Thoracic aorta (tissue), 2 donors: ENCODE measurements at regions not wholly inside any gene's neighbourhood (a gene's known extent, or its start where the extent isn't known, plus 50 kb on each side); places are given as distances from the start of the nearest gene placed in this dataset.

ENCODE experiments used
- ATAC-seq: fragments of 150-250 bp; one replicate; pipeline ENCODE4 v1.8.0; 2017; ENCODE audit warnings: low read depth; ENCODE audit not compliant: insufficient number of reproducible peaks, low FRiP score
- DNase-seq: peaks from one replicate; pipeline ENCODE4 v3.0.0-alpha.2; 2020; ENCODE audit warnings: low spot score
- H3K27ac ChIP-seq, 2 donors: fragments of 200-600 bp; sonication (generic); 1 replicate in 1 of 2; 2 replicates in 1 of 2; pipeline ENCODE4 v1.5.1; 2016; ENCODE audit warnings: mild to moderate bottlenecking in 2 of 2, moderate library complexity in 2 of 2
- H3K27me3 ChIP-seq: fragments of 200-600 bp; sonication (generic); replicated peaks from 2 replicates; pipeline ENCODE4 v1.6.0; 2016; ENCODE audit warnings: mild to moderate bottlenecking; ENCODE audit not compliant: insufficient read depth
- H3K36me3 ChIP-seq: fragments of 200-600 bp; sonication (generic); one replicate; pipeline ENCODE4 v1.5.1; 2016
- H3K4me1 ChIP-seq, 2 donors: fragments of 200-600 bp; sonication (generic); 1 replicate in 1 of 2; 2 replicates in 1 of 2; pipeline versions ENCODE4 v1.5.1 to v1.6.0; 2016; ENCODE audit warnings: low read depth in 2 of 2, mild to moderate bottlenecking in 1 of 2; ENCODE audit not compliant: control insufficient read depth in 1 of 2
- H3K4me3 ChIP-seq: fragments of 200-600 bp; sonication (generic); 2 replicates; pipeline ENCODE4 v1.5.1; 2016; ENCODE audit warnings: mild to moderate bottlenecking
- H3K9me3 ChIP-seq: fragments of 200-600 bp; sonication (generic); 2 replicates; pipeline ENCODE4 v1.5.1; 2016
- CTCF ChIP-seq: fragments of 200-600 bp; sonication (generic); IDR thresholded peaks from one replicate; pipeline ENCODE4 v1.5.1; 2019; ENCODE audit warnings: antibody characterized with exemption

GRCh38 chr12:13724136-13724535, 257.3 kb downstream of the GRIN2B start:
- Histone ChIP-seq H3K27ac (no peak overlapping the region), H3K9me3 (no peaks in the 10 kb centered on the region), H3K36me3 (no peaks in the 10 kb centered on the region), H3K4me3 (no peak overlapping the region), H3K27me3 (no peaks in the 10 kb centered on the region), H3K4me1 (no peaks in the 10 kb centered on the region)
- DNase-seq: no peak
- no peak for ATAC-seq
- TF ChIP-seq CTCF: no peak

- H3K4me3 ChIP-seq: no peak overlapping the region
- H3K9me3 ChIP-seq: no peaks in the 10 kb centered on the region
- no peaks in the 10 kb centered on the region for H3K36me3 ChIP-seq
- no peaks in the 10 kb centered on the region for H3K4me1 ChIP-seq
- no peak overlapping the region for H3K27ac ChIP-seq
- H3K27me3 ChIP-seq: no peaks in the 10 kb centered on the region
- no peak for ATAC-seq
- no peak for DNase-seq
- TF ChIP-seq CTCF: no peak
These were observed 261.4 kb downstream of the GRIN2B start for GRCh38 chr12:13719986-13720385.

- no peaks in the 10 kb centered on the region for H3K36me3 ChIP-seq
- ATAC-seq (no peak), DNase-seq (no peak)
- no peaks in the 10 kb centered on the region for H3K27me3 ChIP-seq
- TF ChIP-seq CTCF: no peak
- no peak overlapping the region for H3K4me3 ChIP-seq
- H3K9me3 ChIP-seq: no peaks in the 10 kb centered on the region
- H3K27ac ChIP-seq: no peak overlapping the region
- H3K4me1 ChIP-seq: no peaks in the 10 kb centered on the region
These were observed 263.1 kb downstream of the GRIN2B start for GRCh38 chr12:13718271-13718670.

GRCh38 chr12:13716119-13716518, 265.3 kb downstream of the GRIN2B start:
- Histone ChIP-seq H3K9me3 (no peaks in the 10 kb centered on the region), H3K27me3 (no peaks in the 10 kb centered on the region), H3K4me1 (no peaks in the 10 kb centered on the region), H3K4me3 (no peak overlapping the region), H3K36me3 (no peaks in the 10 kb centered on the region), H3K27ac (no peak overlapping the region)
- DNase-seq: no peak
- no peak for ATAC-seq
- TF ChIP-seq CTCF: no peak

- ATAC-seq: no peak
- no peaks in the 10 kb centered on the region for H3K9me3 ChIP-seq
- TF ChIP-seq CTCF: no peak
- no peaks in the 10 kb centered on the region for H3K27me3 ChIP-seq
- H3K4me3 ChIP-seq: no peak overlapping the region
- H3K4me1 ChIP-seq: no peaks in the 10 kb centered on the region
- H3K36me3 ChIP-seq: no peaks in the 10 kb centered on the region
- no peak for DNase-seq
- no peak overlapping the region for H3K27ac ChIP-seq
These were observed 267.6 kb downstream of the GRIN2B start for GRCh38 chr12:13713556-13714410.
